Keratinocyte (primary cell): ENCODE measurements at regions not wholly inside any gene's neighbourhood (a gene's known extent, or its start where the extent isn't known, plus 50 kb on each side); places are given as distances from the start of the nearest gene placed in this dataset.

Source experiments
- CTCF ChIP-seq, 3 experiments: IDR thresholded peaks in 1 of 3; conservative IDR thresholded peaks in 1 of 3; optimal IDR thresholded peaks in 1 of 3; 2 replicates in 2 of 3; 3 replicates in 1 of 3; pipeline versions ENCODE3 to v1.5.1; 2011; ENCODE audit warnings: low read length in 3 of 3, mild to moderate bottlenecking in 3 of 3, moderate library complexity in 2 of 3, control low read depth in 1 of 3, inconsistent platforms in 1 of 3; ENCODE audit not compliant: insufficient read depth in 2 of 3; ENCODE audit errors: extremely low read depth in 1 of 3
- EZH2 ChIP-seq: IDR thresholded peaks from one replicate; pipeline ENCODE4 v1.6.1; 2012; ENCODE audit warnings: inconsistent platforms, mild to moderate bottlenecking, low read length, moderate library complexity

- TF ChIP-seq CTCF (optimal IDR thresholded peaks at IDR 0.05 in 1 of 3, IDR thresholded peaks at IDR 0.05 in 1 of 3, conservative IDR thresholded peaks at IDR 0.05 in 1 of 3; ENCODE audit: extremely low read depth in 1 of 3, insufficient read depth in 2 of 3, low read length in 3 of 3): no peak
- no peak for TF ChIP-seq EZH2
Measured at GRCh38 chr13:105341256-105341655, 1194.2 kb downstream of the EFNB2 start.
